Right lobe of liver (tissue), 6 donors: ENCODE measurements at regions not wholly inside any gene's neighbourhood (a gene's known extent, or its start where the extent isn't known, plus 50 kb on each side); places are given as distances from the start of the nearest gene placed in this dataset.
"Not testable (repeated sequence)": the region's sequence is repeated elsewhere in the genome, so short reads cannot be mapped to it uniquely, and the experiment has no call there.

Experiments used
- ATAC-seq, 4 donors: fragments of 200-7000 bp; cut with Tn5 transposase; one replicate each; pipeline ENCODE4 v1.9.1; 2020; ENCODE audit warnings: mild to moderate bottlenecking in 4 of 4, moderate library complexity in 4 of 4
- DNase-seq, 3 donors: peaks; one replicate each; pipeline ENCODE4 v3.0.0-alpha.2; 2020
- H3K27ac ChIP-seq, 3 donors: fragments of 200-600 bp; one replicate each; pipeline ENCODE4 v1.8.0; 2022
- H3K27me3 ChIP-seq, 2 donors: fragments of 200-600 bp; one replicate each; pipeline ENCODE4 v1.8.0; 2022
- H3K36me3 ChIP-seq, 4 donors: fragments of 200-600 bp; sonication (generic) in 1 of 4; one replicate each; pipeline versions ENCODE4 v1.5.1 to v1.8.0; 2017 to 2022; ENCODE audit warnings: control low read depth in 1 of 4
- H3K4me1 ChIP-seq, 4 donors: fragments of 200-600 bp; sonication (generic) in 1 of 4; one replicate each; pipeline versions ENCODE4 v1.5.1 to v1.8.0; 2017 to 2022; ENCODE audit warnings: control low read depth in 1 of 4
- H3K4me3 ChIP-seq, 3 donors: fragments of 200-600 bp; one replicate each; pipeline ENCODE4 v1.8.0; 2022
- H3K9me3 ChIP-seq, 4 donors: fragments of 200-600 bp; sonication (generic) in 1 of 4; one replicate each; pipeline versions ENCODE4 v1.5.1 to v1.8.0; 2017 to 2022; ENCODE audit warnings: control low read depth in 1 of 4
- CTCF ChIP-seq, 4 donors: fragments of 200-600 bp in 3 of 4; fragments of 450-650 bp in 1 of 4; IDR thresholded peaks; one replicate each; pipeline versions ENCODE4 v1.5.1 to v1.8.0; 2016 to 2022; ENCODE audit warnings: antibody characterized with exemption in 4 of 4, mild to moderate bottlenecking in 2 of 4
- POLR2A ChIP-seq: fragments of 450-650 bp; IDR thresholded peaks from one replicate; pipeline ENCODE4 v1.6.1; 2017; ENCODE audit warnings: antibody characterized with exemption, mild to moderate bottlenecking
- WGBS: methylation state at CpG from one replicate; pipeline ENCODE4 v1.1.6; 2018; ENCODE audit warnings: low coverage, low lambda C conversion rate; ENCODE audit not compliant: insufficient coverage; ENCODE audit errors: missing lambda C conversion rate; 5-methylcytosine and 5-hydroxymethylcytosine counted together
- intact Hi-C, 2 donors: fragments of 100-400 bp; cut with DNase I; formaldehyde crosslinking; loops; one replicate each; pipeline versions ENCODE4 v1.11.2 to v1.14.1; 2022
- donor health status: DM: no; HTN: yes; CAD: no.
- donor health status: DM: no; HTN: no; CAD: no.
- donor health status: DM: no; HTN: no; CAD: no.
- donor health status: DM: no; HTN: yes; CAD: no.
- donor health status: DM: no; HTN: yes; CAD: no.

GRCh38 chr21:17118638-17119384 is 394.0 kb upstream of the CXADR start:
- Histone ChIP-seq H3K27ac (no peak overlapping the region), H3K4me1 (no peaks in the 10 kb centered on the region), H3K36me3 (no peaks in the 10 kb centered on the region), H3K4me3 (no peak overlapping the region), H3K27me3 (no peaks in the 10 kb centered on the region), H3K9me3 (no peaks in the 10 kb centered on the region)
- intact Hi-C loops, result no loop called here
- 44% methylated on average over 6 of the region's 6 CpGs for WGBS
- peak in 3 of 4 donors; percentile 12 to 56 (median 36) for ATAC-seq
- DNase-seq, result no peak
- TF ChIP-seq CTCF (IDR thresholded peaks at IDR 0.05) (no peak), POLR2A (no peak)

- H3K9me3 ChIP-seq, result no peaks in the 10 kb centered on the region
- H3K27me3 ChIP-seq, result no peaks in the 10 kb centered on the region
- H3K27ac ChIP-seq, result no peak overlapping the region
- TF ChIP-seq CTCF (IDR thresholded peaks at IDR 0.05) (no peak), POLR2A (no peak)
- no peaks in the 10 kb centered on the region for H3K4me1 ChIP-seq
- no peaks in the 10 kb centered on the region for H3K36me3 ChIP-seq
- ATAC-seq (no peak), DNase-seq (no peak)
- 65% methylated on average over 9 of the region's 9 CpGs for WGBS
- intact Hi-C loops, result no loop called here
- no peak overlapping the region for H3K4me3 ChIP-seq
These were observed 393.2 kb upstream of the CXADR start for GRCh38 chr21:17119466-17120297.

GRCh38 chr21:17127395-17127794 is 385.4 kb upstream of the CXADR start:
- ATAC-seq, H3K27me3 ChIP-seq, H3K9me3 ChIP-seq, H3K27ac ChIP-seq, H3K4me3 ChIP-seq, H3K4me1 ChIP-seq, H3K36me3 ChIP-seq, intact Hi-C loops, DNase-seq: not testable (repeated sequence)
- 52% methylated on average over 2 of the region's 2 CpGs for WGBS

- H3K36me3 ChIP-seq, result no peaks in the 10 kb centered on the region
- H3K4me3 ChIP-seq, result no peak overlapping the region
- TF ChIP-seq POLR2A, result no peak
- no peak for TF ChIP-seq CTCF (IDR thresholded peaks at IDR 0.05)
- DNase-seq (no peak), ATAC-seq (no peak)
- WGBS, result 28% methylated on average over 5 of the region's 5 CpGs
- no peak overlapping the region for H3K27ac ChIP-seq
- H3K9me3 ChIP-seq, result no peaks in the 10 kb centered on the region
- no peaks in the 10 kb centered on the region for H3K4me1 ChIP-seq
- intact Hi-C loops, result no loop called here
- H3K27me3 ChIP-seq, result no peaks in the 10 kb centered on the region
These were observed 384.7 kb upstream of the CXADR start for GRCh38 chr21:17128132-17128531.

GRCh38 chr21:17139159-17139558 is 373.7 kb upstream of the CXADR start:
- peak overlapping the region in 2 of 3 donors; percentile 7 to 21 for H3K4me3 ChIP-seq
- WGBS, result 18% methylated on average over 3 of the region's 3 CpGs
- H3K27me3 ChIP-seq, H3K36me3 ChIP-seq, H3K9me3 ChIP-seq, ATAC-seq, H3K27ac ChIP-seq, intact Hi-C loops, DNase-seq, H3K4me1 ChIP-seq: not testable (repeated sequence)
